ENCODE measurements at regions not wholly inside any gene's neighbourhood (a gene's known extent, or its start where the extent isn't known, plus 50 kb on each side); places are given as distances from the start of the nearest gene placed in this dataset.

DNA sequence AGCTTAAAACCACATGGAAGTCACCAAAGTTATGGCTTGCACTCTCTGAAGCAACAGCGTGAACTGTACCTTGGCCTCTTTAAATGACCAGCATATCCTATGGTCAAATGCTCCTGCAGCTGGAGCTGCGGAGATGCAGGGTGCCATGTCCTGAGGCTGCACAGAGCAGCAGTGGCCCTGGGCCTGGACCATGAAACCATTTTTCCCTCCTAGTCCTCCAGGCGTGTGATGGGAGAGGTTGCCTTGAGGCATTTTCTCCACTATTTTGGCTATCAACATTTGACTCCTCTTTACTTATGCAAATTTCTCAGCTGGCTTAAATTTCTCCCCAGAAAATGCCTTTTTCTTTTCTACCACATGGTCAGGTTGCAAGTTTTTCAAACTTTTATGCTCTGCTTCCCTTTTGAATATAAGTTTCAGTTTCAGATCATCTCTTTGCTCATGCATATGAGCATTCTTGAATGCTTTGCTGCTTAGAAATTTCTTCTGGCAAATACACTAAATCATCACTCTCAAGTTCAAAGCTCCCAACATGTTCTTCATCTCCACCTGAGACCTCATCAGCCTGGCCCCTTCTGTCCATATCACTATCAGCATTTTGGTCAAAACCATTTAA lies 82.9 kb upstream of the TMEFF2 start:
- Mint-ChIP-seq H3K4me3 (no peak overlapping the region), H3K4me1 (no peaks in the 10 kb centered on the region), H3K36me3 (no peaks in the 10 kb centered on the region), H3K9me3 (peaks cover 3% of the 10 kb centered on the region), H3K27ac (no peak overlapping the region)
- ATAC-seq (no peak), DNase-seq (ENCODE audit: low spot score in 2 of 2) (no peak)

DNA sequence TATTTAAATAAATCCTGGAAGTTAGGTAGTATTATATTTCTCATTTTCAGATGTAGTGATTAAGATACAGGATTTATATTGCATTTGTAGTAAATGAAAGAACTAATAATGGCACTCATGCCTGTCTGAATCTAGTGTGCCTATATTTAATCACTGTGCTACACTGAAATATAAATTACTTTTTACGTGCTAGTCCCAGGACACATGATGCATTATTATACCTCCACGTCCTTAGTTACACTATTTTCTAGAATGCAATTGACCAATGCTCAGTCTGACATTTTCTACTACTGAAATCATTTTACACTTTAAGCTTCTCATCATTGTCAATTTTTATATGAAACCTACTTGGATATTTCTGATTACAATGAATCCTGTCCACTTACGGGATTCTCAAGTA lies 80.9 kb upstream of the TMEFF2 start:
- DNase-seq (ENCODE audit: low spot score in 2 of 2), result no peak
- no peaks in the 10 kb centered on the region for H3K36me3 Mint-ChIP-seq
- no peaks in the 10 kb centered on the region for H3K4me1 Mint-ChIP-seq
- H3K9me3 Mint-ChIP-seq, result peaks cover 3% of the 10 kb centered on the region
- no peak for ATAC-seq
- H3K27ac Mint-ChIP-seq, result no peak overlapping the region
- no peak overlapping the region for H3K4me3 Mint-ChIP-seq

DNA sequence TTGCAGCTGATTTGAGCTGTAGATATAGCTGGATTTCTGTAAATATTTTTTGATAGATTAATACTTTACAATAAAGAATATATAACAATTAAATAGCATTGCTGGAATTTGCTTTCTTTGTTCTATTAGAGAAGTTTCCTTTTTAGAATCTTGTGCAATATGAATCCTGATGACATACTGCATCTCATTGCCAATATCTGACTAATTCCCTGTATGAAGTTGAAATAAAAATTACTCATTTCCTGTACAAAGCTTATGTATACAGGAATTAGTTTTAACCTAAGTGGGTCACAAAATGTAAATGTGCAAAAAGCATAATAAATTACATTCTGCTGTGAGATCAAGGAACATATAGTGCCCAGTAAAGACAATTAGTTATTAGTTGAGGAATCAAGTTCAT lies 72.8 kb upstream of the TMEFF2 start:
- no peak for ATAC-seq
- DNase-seq (ENCODE audit: low spot score in 2 of 2), result no peak
- Mint-ChIP-seq H3K9me3 (no peaks in the 10 kb centered on the region), H3K27ac (no peak overlapping the region), H3K4me3 (no peak overlapping the region), H3K36me3 (no peaks in the 10 kb centered on the region), H3K4me1 (no peaks in the 10 kb centered on the region)

GRCh38 chr2:192265751-192266150 lies 71.0 kb upstream of the TMEFF2 start:
- Mint-ChIP-seq H3K36me3 (no peaks in the 10 kb centered on the region), H3K4me3 (no peak overlapping the region), H3K4me1 (no peaks in the 10 kb centered on the region), H3K9me3 (no peaks in the 10 kb centered on the region), H3K27ac (no peak overlapping the region)
- ATAC-seq (no peak), DNase-seq (ENCODE audit: low spot score in 2 of 2) (no peak)

DNA sequence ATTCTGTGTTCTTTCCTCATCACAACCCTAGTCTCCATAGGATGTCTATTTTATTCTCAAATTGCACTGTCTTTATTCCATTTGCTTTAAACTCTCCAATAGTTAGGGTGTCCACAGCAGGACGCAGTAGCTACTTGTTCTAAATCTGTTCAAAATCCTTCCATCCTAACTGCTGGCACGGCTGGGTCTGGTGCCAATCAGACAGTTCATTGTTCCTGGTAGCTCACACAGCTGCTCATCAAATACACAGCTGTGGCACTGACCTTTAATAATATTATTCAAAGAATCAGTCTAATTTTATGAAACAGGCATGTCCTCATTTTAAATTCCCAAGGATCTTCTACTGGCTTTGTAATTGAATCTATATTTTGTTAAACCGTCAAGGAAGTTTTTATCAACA lies 59.7 kb upstream of the TMEFF2 start:
- H3K4me3 Mint-ChIP-seq, result no peak overlapping the region
- no peaks in the 10 kb centered on the region for H3K36me3 Mint-ChIP-seq
- ATAC-seq (no peak), DNase-seq (ENCODE audit: low spot score in 2 of 2) (no peak)
- H3K9me3 Mint-ChIP-seq, result no peaks in the 10 kb centered on the region
- H3K4me1 Mint-ChIP-seq, result no peaks in the 10 kb centered on the region
- no peak overlapping the region for H3K27ac Mint-ChIP-seq

- ATAC-seq (no peak), DNase-seq (ENCODE audit: low spot score in 2 of 2) (no peak)
- H3K4me3 Mint-ChIP-seq, result no peak overlapping the region
- no peak overlapping the region for H3K27ac Mint-ChIP-seq
- no peaks in the 10 kb centered on the region for H3K36me3 Mint-ChIP-seq
- H3K9me3 Mint-ChIP-seq, result no peaks in the 10 kb centered on the region
- no peaks in the 10 kb centered on the region for H3K4me1 Mint-ChIP-seq
Observed at GRCh38 chr2:192253692-192254091, 59.0 kb upstream of the TMEFF2 start.

DNA sequence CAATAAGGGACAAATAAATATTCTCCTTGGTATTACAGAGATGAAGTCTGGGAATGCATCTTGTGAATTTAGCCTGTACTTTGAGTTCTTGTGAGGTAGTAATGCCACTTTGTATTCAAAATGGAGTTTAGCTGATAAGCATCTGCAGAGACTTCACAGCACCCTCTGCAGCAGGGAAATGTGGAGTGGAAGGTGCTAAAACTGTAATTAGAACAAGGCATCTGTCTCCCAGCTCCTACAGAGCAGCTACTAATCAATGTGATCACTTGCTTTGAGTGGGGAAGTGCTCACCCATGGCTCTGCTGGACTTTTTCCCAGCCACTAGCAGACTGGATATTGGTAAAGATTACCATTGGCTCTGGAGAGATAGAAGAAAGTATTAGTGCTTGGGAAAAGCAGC lies 56.2 kb upstream of the TMEFF2 start:
- no peak overlapping the region for H3K4me3 Mint-ChIP-seq
- DNase-seq (ENCODE audit: low spot score in 2 of 2) (no peak), ATAC-seq (no peak)
- H3K4me1 Mint-ChIP-seq, result no peaks in the 10 kb centered on the region
- H3K9me3 Mint-ChIP-seq, result no peaks in the 10 kb centered on the region
- H3K27ac Mint-ChIP-seq, result no peak overlapping the region
- no peaks in the 10 kb centered on the region for H3K36me3 Mint-ChIP-seq

- Mint-ChIP-seq H3K9me3 (no peaks in the 10 kb centered on the region), H3K4me1 (no peaks in the 10 kb centered on the region), H3K27ac (no peak overlapping the region), H3K4me3 (no peak overlapping the region), H3K36me3 (no peaks in the 10 kb centered on the region)
- no peak for ATAC-seq
- DNase-seq (ENCODE audit: low spot score in 2 of 2), result no peak
Observed at GRCh38 chr2:192247456-192247855, 52.7 kb upstream of the TMEFF2 start.

GRCh38 chr2:192246297-192246696 lies 51.6 kb upstream of the TMEFF2 start:
- no peak for ATAC-seq

GRCh38 chr2:192245329-192245728 lies 50.6 kb upstream of the TMEFF2 start:
- Mint-ChIP-seq H3K27ac (no peak overlapping the region), H3K36me3 (no peaks in the 10 kb centered on the region), H3K4me1 (no peaks in the 10 kb centered on the region), H3K9me3 (no peaks in the 10 kb centered on the region), H3K4me3 (no peak overlapping the region)
- DNase-seq (ENCODE audit: low spot score in 2 of 2), result no peak
- no peak for ATAC-seq

More at GRCh38 chr2:192246297-192246696, 51.6 kb upstream of the TMEFF2 start:
- DNase-seq (ENCODE audit: low spot score in 2 of 2), result no peak
- Mint-ChIP-seq H3K27ac (no peak overlapping the region), H3K4me1 (no peaks in the 10 kb centered on the region), H3K4me3 (no peak overlapping the region), H3K9me3 (no peaks in the 10 kb centered on the region), H3K36me3 (no peaks in the 10 kb centered on the region)
